MM.1S (cell line): ENCODE measurements at regions not wholly inside any gene's neighbourhood (a gene's known extent, or its start where the extent isn't known, plus 50 kb on each side); places are given as distances from the start of the nearest gene placed in this dataset.

Source experiments
- EZH2phosphoT487 ChIP-seq: fragments of 300-600 bp; sonication (generic); IDR thresholded peaks from 2 replicates; pipeline ENCODE4 v1.6.1; 2018; ENCODE audit warnings: antibody characterized with exemption, low read length
- TF ChIP-seq, protein P1 (sequence below): fragments of 300-600 bp; sonication (generic); IDR thresholded peaks from 2 replicates; pipeline ENCODE4 v1.5.1; 2016; ENCODE audit warnings: antibody characterized with exemption, low read length, mixed read lengths

DNA sequence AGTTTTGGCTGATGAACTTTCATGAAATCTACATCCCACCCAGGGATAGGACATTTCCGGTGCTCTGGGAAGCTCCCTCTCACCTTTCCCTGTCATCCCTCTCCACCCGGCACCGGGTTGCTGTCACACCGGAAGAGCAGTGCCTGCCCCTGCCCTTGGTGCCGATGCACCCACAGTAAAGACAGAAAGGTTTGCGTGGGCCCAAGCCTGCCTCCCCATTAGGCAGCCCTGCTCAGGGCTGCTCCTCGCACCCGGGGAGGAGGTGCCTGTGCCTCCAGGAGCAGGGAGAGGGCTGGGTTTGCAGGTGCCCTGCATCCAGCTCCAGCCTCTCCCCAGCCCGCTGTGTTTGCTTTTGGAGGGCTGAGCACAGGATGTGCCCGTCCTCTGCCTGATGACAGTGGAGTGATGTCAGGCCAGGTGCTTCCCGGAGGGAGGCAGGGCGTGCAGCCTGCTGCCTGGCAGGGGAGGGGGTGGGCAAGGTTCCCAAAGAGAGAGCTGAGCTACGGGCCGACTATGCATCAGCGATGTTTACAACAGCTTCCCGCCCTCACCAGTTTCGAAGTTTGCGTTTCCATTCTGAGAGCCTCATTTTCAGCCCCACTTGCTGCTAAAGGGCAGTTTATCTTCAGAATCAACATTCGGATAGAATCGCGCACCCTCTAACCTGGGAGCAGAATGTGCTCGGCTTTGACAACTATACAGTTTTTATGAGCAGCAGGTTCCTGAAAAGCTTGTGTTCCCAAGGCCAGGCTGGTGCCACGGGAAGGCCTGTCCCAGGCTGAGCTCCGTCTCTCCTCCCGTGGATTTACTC lies 83.2 kb upstream of the CLDN5 start:
- TF ChIP-seq, protein P1, sequence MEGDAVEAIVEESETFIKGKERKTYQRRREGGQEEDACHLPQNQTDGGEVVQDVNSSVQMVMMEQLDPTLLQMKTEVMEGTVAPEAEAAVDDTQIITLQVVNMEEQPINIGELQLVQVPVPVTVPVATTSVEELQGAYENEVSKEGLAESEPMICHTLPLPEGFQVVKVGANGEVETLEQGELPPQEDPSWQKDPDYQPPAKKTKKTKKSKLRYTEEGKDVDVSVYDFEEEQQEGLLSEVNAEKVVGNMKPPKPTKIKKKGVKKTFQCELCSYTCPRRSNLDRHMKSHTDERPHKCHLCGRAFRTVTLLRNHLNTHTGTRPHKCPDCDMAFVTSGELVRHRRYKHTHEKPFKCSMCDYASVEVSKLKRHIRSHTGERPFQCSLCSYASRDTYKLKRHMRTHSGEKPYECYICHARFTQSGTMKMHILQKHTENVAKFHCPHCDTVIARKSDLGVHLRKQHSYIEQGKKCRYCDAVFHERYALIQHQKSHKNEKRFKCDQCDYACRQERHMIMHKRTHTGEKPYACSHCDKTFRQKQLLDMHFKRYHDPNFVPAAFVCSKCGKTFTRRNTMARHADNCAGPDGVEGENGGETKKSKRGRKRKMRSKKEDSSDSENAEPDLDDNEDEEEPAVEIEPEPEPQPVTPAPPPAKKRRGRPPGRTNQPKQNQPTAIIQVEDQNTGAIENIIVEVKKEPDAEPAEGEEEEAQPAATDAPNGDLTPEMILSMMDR: no peak
- no peak for TF ChIP-seq EZH2phosphoT487
